GM12891 (cell line): ENCODE measurements at regions not wholly inside any gene's neighbourhood (a gene's known extent, or its start where the extent isn't known, plus 50 kb on each side); places are given as distances from the start of the nearest gene placed in this dataset.

ENCODE experiments used
- DNase-seq: peaks from one replicate; pipeline ENCODE4 v3.0.0; 2011; ENCODE audit warnings: low spot score; ENCODE audit not compliant: insufficient read length
- FAIRE-seq: peaks from 2 replicates; lab custom pipeline; 2011; peaks lifted over from hg19 to GRCh38; lab: Jason Lieb, UNC
- PAX5 ChIP-seq: IDR thresholded peaks from 2 replicates; pipeline ENCODE4 v1.6.1; 2011; ENCODE audit warnings: low read length, moderate library complexity, mild to moderate bottlenecking; ENCODE audit not compliant: insufficient read depth, severe bottlenecking
- POLR2A ChIP-seq: IDR thresholded peaks from 2 replicates; pipeline ENCODE4 v1.6.1; 2011; ENCODE audit warnings: low read depth, low read length, control low read depth
- POLR2AphosphoS5 ChIP-seq: IDR thresholded peaks from 2 replicates; pipeline ENCODE4 v1.6.1; 2011; ENCODE audit warnings: low read depth, low read length, control low read depth
- POU2F2 ChIP-seq: IDR thresholded peaks from 2 replicates; pipeline ENCODE4 v1.6.1; 2011; ENCODE audit warnings: low read depth, mild to moderate bottlenecking, control low read depth, low read length, moderate library complexity
- SPI1 ChIP-seq: IDR thresholded peaks from 2 replicates; pipeline ENCODE4 v1.6.1; 2011; ENCODE audit warnings: low read depth, low read length, control low read depth
- TAF1 ChIP-seq: IDR thresholded peaks from 2 replicates; pipeline ENCODE4 v1.6.1; 2011; ENCODE audit warnings: low read depth, low read length, control low read depth

GRCh38 chr6:94487371-94487770 is 1068.0 kb upstream of the EPHA7 start:
- no peak for TF ChIP-seq POU2F2
- no peak for TF ChIP-seq TAF1
- TF ChIP-seq POLR2A, result no peak
- no peak for TF ChIP-seq PAX5
- TF ChIP-seq POLR2AphosphoS5, result no peak
- FAIRE-seq, result no peak
- no peak for DNase-seq

GRCh38 chr6:94478133-94479005 is 1059.0 kb upstream of the EPHA7 start:
- TF ChIP-seq POLR2AphosphoS5, result no peak
- 0 out of 2 replicates have a peak, but pooled peaks have one; percentile 19 for TF ChIP-seq SPI1
- DNase-seq (no peak), FAIRE-seq (no peak)

GRCh38 chr6:94468830-94469229 is 1049.5 kb upstream of the EPHA7 start:
- no peak for FAIRE-seq
- no peak for DNase-seq

GRCh38 chr6:94464018-94464510 is 1044.7 kb upstream of the EPHA7 start:
- FAIRE-seq, result no peak

More at GRCh38 chr6:94468830-94469229, 1049.5 kb upstream of the EPHA7 start:
- TF ChIP-seq POLR2A, result no peak
- no peak for TF ChIP-seq PAX5
- no peak for TF ChIP-seq POLR2AphosphoS5
- no peak for TF ChIP-seq SPI1
- TF ChIP-seq TAF1, result no peak
- no peak for TF ChIP-seq POU2F2

GRCh38 chr6:94463306-94463705 is 1043.9 kb upstream of the EPHA7 start:
- FAIRE-seq (no peak), DNase-seq (no peak)
- TF ChIP-seq TAF1 (no peak), POLR2AphosphoS5 (no peak), POU2F2 (no peak), POLR2A (no peak), SPI1 (no peak), PAX5 (no peak)

More at GRCh38 chr6:94464018-94464510, 1044.7 kb upstream of the EPHA7 start:
- DNase-seq, result no peak
- TF ChIP-seq PAX5 (no peak), POLR2AphosphoS5 (no peak), TAF1 (no peak), SPI1 (no peak)

- DNase-seq, result no peak
- TF ChIP-seq TAF1, result no peak
- no peak for TF ChIP-seq POU2F2
- no peak for FAIRE-seq
These were observed 1042.9 kb upstream of the EPHA7 start for GRCh38 chr6:94462231-94462630.

- no peak for FAIRE-seq
- DNase-seq, result no peak
- TF ChIP-seq POLR2A (no peak), POLR2AphosphoS5 (no peak), SPI1 (no peak), TAF1 (no peak), POU2F2 (no peak), PAX5 (no peak)
These were observed 1036.9 kb upstream of the EPHA7 start for GRCh38 chr6:94456266-94456665.

GRCh38 chr6:94454231-94454630 is 1034.9 kb upstream of the EPHA7 start:
- FAIRE-seq, result no peak
- TF ChIP-seq POLR2A (no peak), TAF1 (no peak), PAX5 (no peak), POLR2AphosphoS5 (no peak), SPI1 (no peak), POU2F2 (no peak)
- no peak for DNase-seq

- FAIRE-seq (no peak), DNase-seq (no peak)
- TF ChIP-seq SPI1 (no peak), POU2F2 (no peak), PAX5 (no peak), TAF1 (no peak), POLR2AphosphoS5 (no peak), POLR2A (no peak)
These were observed 1026.8 kb upstream of the EPHA7 start for GRCh38 chr6:94446120-94446519.

- no peak for FAIRE-seq
These were observed 1024.3 kb upstream of the EPHA7 start for GRCh38 chr6:94443701-94444100.

More at GRCh38 chr6:94443701-94444100, 1024.3 kb upstream of the EPHA7 start:
- no peak for DNase-seq
- TF ChIP-seq POLR2AphosphoS5 (no peak), PAX5 (no peak), TAF1 (no peak), POU2F2 (no peak), POLR2A (no peak), SPI1 (no peak)
